ENCODE measurements at regions not wholly inside any gene's neighbourhood (a gene's known extent, or its start where the extent isn't known, plus 50 kb on each side); places are given as distances from the start of the nearest gene placed in this dataset.

GRCh38 chr1:30409476-30410152 lies 313.8 kb downstream of the MATN1 start:
- DNase-seq (ENCODE audit: low read depth), result no peak

- DNase-seq (ENCODE audit: low read depth), result no peak
These were observed 315.4 kb downstream of the MATN1 start for GRCh38 chr1:30407865-30408580.

DNA sequence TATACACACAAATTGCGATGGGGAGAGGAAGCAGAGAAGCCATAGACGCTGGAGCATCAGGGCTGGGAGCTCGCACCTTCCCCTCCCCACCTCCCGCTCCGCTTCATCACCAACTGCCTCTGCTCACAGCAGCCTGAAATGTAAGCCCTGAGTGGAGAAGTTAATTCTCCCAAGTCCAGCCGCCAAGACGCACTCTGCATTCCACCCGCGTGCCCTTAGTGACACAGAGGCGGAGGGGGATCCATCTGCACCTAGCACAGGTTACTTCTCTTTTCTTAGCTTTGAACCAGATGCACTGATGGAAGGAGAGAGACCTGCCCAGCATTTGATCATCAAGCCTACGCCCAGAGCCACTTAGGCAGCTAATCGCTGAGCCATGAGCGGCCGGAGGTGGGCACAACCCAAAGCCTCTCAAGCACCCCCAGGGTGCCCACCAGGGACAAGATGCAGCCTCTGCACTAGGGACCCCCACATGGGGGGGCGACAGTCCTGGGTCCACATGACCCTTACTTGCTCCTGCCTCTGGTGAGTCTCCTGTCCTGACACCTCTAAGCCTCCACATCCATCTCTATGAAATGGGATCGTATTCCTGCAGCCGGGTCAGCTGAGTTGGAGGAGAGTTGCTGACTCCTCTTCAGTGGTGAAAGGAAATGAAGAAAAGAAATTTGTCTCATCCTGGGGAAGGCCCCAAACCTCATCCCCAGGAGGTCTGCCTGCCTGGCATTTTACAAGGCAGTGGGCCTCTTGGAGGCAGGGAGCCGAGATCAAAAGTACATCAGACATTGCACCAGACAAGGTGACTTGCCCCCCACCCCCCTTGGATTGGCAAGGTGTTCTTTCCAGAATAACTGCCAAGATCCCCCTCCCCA lies 316.2 kb downstream of the MATN1 start:
- DNase-seq (ENCODE audit: low read depth), result no peak

DNA sequence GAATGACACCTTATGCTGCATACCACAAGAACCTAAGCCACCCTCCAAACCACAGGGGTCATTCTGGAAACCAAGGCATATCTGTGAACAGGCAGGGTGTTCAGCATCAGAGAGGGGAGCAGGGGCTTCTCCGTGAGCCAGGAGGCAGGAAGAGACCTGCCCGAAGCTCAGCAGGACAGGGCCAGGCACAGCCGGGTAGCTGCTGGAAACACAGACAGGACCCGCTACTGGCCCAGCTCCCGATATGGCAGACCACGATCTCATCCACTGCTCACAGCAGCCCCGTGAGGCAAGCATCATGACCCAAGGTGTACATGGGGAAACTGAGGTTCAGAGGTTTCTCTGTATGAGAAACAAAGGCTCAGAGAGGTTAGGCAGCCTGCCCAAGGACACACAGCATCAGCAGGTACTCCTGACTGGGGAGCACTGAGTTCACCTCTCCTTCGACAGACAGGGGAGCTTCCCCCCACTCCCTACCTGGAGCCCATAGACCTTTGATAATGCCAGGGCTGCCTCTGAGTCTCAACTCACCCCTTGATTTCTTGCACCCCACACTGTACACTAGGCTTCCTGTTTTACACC lies 317.7 kb downstream of the MATN1 start:
- DNase-seq (ENCODE audit: low read depth), result no peak

- no peak for DNase-seq (ENCODE audit: low read depth)
These were observed 318.3 kb downstream of the MATN1 start for GRCh38 chr1:30405081-30405480.

DNA sequence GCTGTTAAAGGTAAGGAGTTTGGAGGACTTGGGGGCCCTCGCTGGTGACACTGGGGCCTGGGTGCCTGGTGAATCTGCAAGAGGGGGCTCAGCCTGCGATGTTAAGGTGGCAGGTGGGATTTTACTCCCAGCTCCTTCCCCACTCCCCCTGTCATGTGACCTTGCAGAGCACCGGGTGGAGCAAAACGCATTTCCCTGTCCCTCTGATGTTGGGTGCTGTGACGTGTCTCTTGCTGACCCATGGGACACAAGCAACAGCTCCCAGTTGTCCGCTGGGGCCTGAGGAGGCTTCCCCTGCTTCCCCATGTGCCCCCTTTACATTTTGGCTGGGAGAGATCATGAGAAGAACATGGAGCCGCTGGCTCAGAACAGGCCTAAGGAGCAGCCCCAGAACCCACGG lies 319.0 kb downstream of the MATN1 start:
- DNase-seq (ENCODE audit: low read depth), result no peak

DNA sequence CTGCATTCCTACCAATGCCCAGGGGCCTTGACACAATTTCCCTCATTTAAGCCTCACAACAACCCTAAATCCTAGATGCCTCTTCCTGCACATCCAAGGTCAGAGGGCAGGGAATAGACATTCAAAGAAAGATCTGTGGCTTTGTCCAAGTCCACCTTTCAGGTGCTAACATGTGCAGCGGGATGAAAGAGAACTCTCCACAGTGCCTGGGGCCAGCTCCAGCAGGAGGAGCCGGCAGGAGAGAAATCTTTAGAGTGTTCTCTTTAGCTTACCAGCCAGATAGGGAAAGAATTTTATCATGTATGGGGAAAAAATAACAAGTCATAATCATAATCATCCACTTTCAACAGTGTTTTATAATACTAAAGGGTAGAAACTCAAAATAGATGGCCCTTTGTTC lies 319.7 kb downstream of the MATN1 start:
- DNase-seq (ENCODE audit: low read depth), result no peak

- no peak for DNase-seq (ENCODE audit: low read depth)
These were observed 320.2 kb downstream of the MATN1 start for GRCh38 chr1:30403061-30403645.

GRCh38 chr1:30402031-30402430 lies 321.4 kb downstream of the MATN1 start:
- no peak for DNase-seq (ENCODE audit: low read depth)

GRCh38 chr1:30400507-30400906 lies 322.9 kb downstream of the MATN1 start:
- no peak for DNase-seq (ENCODE audit: low read depth)

GRCh38 chr1:30399026-30399425 lies 324.4 kb downstream of the MATN1 start:
- no peak for DNase-seq (ENCODE audit: low read depth)

DNA sequence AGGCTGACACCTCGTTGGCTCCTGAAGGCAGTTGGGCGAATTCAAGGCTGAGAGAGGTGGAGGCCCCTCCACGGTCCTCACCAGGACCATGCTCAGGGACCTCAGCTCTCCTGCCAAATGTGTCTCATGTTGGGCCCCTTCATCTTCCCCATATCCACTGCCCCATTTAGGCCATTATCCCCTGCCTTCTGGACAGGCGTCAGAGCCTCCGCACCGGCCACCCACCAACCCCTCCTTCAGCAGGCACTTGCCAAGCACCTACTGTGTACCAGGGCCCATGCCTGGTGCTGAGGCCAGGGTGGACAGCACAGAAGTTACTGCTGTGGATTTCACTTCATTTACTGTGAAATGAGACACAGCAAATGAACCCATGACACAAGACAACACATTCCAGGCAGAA lies 325.8 kb downstream of the MATN1 start:
- DNase-seq (ENCODE audit: low read depth), result no peak

DNA sequence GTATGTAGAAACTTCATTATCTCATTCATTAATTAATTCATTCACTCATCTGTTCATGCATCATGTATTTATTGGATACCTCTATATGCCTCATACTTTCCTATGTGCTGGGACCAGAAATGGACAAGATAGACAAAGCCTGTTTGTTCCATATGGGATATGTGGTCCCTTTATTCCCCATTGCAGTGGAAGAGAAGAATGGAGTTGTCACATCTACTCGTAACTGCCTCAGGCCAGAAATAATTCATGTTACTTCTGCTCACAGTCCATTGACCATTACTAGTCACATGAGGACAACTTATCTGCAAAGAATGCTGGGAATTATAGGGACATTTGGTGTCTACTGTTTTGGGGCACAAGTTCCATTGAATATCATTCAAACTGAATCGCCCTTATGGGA lies 327.8 kb downstream of the MATN1 start:
- no peak for DNase-seq (ENCODE audit: low read depth)

DNA sequence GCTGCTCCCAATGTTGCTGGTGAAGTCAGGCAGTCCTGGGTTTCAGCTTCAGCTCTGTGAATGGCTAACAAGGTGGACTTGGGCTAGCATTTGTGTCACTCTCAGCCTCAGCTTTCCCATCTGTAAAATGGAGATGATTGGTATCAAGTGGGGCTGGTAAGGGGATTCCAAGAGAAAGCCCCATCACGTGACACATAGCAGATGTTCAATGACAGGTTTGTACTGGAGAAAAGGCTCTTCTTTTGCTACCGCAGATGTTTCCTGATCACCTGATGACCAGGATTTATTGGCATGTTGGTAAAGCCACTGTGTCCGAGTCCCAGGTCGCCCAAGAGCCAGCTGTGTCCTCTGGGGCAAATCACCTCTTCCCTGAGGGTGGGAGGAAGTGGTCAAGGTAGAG lies 335.0 kb downstream of the MATN1 start:
- no peak for DNase-seq (ENCODE audit: low read depth)

GRCh38 chr1:30386156-30386926 lies 337.0 kb downstream of the MATN1 start:
- DNase-seq (ENCODE audit: low read depth), result no peak

DNA sequence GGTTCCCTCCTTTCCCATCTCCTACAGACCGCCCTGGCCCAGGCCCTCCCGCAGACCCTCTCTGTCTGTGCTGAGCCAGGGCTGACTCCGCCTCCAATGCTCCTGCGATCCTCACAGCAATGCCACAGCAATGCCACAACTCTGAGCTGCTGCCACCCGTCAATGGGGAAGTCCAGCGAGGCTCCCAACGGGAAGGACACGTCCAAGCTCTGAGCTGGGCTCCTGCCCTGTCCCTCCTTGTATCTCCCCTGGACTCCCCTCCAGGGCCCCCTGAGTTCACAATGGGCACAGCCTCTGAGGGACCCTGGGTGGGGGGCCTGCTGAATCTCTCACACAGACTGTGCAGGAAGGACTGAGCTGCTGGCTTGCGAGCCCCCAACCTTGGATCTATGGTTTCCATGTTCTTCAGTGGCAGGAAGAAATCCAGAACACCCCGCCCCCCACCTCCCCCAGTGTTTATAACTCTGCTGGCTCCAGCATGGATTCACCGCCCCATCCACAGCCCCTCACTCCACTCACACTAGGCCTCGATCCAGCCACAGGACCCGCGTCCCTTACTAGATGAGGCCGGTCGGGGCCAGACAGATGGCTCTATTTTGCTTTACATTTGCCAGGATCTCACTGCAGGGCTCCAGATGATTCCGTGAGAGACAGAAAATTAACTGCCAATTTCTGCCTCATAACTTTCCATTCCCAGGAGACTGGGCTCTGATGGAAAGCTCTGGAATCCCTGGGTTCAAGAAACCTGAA lies 338.0 kb downstream of the MATN1 start:
- DNase-seq (ENCODE audit: low read depth), result no peak

GRCh38 chr1:30384286-30385245 lies 338.8 kb downstream of the MATN1 start:
- no peak for DNase-seq (ENCODE audit: low read depth)

DNA sequence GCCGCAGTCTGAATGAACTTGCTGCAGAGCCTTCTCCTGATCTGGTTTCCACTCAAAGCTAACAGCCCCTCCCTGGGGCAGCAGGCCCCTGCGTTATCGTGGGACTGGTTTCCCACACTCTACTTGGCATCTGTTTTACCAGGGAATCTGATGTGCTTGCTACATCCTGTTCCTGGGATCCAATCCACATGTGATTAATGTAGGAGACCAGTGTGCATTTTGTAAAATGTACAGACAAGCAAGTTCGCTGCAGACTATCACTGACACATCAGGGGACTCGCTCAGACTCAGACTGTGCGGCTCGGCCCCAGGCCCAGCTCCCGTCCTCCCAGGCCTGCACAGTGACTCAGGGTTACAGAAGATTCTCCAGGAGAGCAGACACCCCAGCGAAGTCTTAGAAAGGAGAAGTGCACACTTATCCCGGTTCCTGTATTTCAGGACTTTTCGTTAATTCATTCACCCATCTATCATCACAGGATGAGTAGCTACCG lies 340.1 kb downstream of the MATN1 start:
- DNase-seq (ENCODE audit: low read depth), result no peak

GRCh38 chr1:30382496-30382895 lies 340.9 kb downstream of the MATN1 start:
- no peak for DNase-seq (ENCODE audit: low read depth)

Data from LHCN-M2 (cell line).